Stomach (tissue), 8 donors: ENCODE measurements at regions not wholly inside any gene's neighbourhood (a gene's known extent, or its start where the extent isn't known, plus 50 kb on each side); places are given as distances from the start of the nearest gene placed in this dataset.

ENCODE experiments used
- DNase-seq, 2 donors: peaks; one replicate each; pipeline versions ENCODE4 v3.0.0 to v3.0.0-alpha.2; 2013 to 2019
- H3K27ac ChIP-seq, 5 donors: fragments of 200-600 bp in 4 of 5; sonication (generic) in 4 of 5; one replicate each; pipeline ENCODE4 v1.5.1; 2013 to 2019; ENCODE audit warnings: mild to moderate bottlenecking in 1 of 5, moderate library complexity in 1 of 5
- H3K27me3 ChIP-seq, 3 donors: fragments of 200-600 bp; sonication (generic); one replicate each; pipeline ENCODE4 v1.5.1; 2017 to 2019; ENCODE audit warnings: mixed run types in 1 of 3
- H3K36me3 ChIP-seq, 4 donors: fragments of 200-600 bp; sonication (generic); 1 replicate in 3 of 4; 2 replicates in 1 of 4; pipeline ENCODE4 v1.5.1; 2016 to 2019
- H3K4me1 ChIP-seq, 4 donors: fragments of 200-600 bp; sonication (generic); one replicate each; pipeline ENCODE4 v1.5.1; 2016 to 2019
- H3K4me3 ChIP-seq, 4 donors: fragments of 200-600 bp; sonication (generic) in 3 of 4; one replicate each; pipeline ENCODE4 v1.5.1; 2016 to 2019; ENCODE audit warnings: mild to moderate bottlenecking in 1 of 4
- H3K9me3 ChIP-seq, 4 donors: fragments of 200-600 bp; sonication (generic); one replicate each; pipeline ENCODE4 v1.5.1; 2016 to 2019
- EP300 ChIP-seq: sonication (generic); formaldehyde crosslinking; IDR thresholded peaks from one replicate; pipeline ENCODE4 v1.6.1; 2017; ENCODE audit warnings: antibody characterized with exemption
- POLR2A ChIP-seq, 4 donors: fragments of 450-650 bp; IDR thresholded peaks; one replicate each; pipeline ENCODE4 v1.6.1; 2016; ENCODE audit warnings: antibody characterized with exemption in 4 of 4, control low read depth in 2 of 4, mild to moderate bottlenecking in 1 of 4, moderate library complexity in 1 of 4
- POLR2AphosphoS5 ChIP-seq, 3 donors: sonication (generic); formaldehyde crosslinking; IDR thresholded peaks; one replicate each; pipeline ENCODE4 v1.6.1; 2016; ENCODE audit warnings: antibody characterized with exemption in 3 of 3
- WGBS, 5 donors: extraction: QIAGEN DNeasy Blood & Tissue Kit in 3 of 5; methylation state at CpG; one replicate each; pipeline versions ENCODE4 v1.1.5 to v1.1.7; 2013 to 2018; 5-methylcytosine and 5-hydroxymethylcytosine counted together
- intact Hi-C: fragments of 100-400 bp; cut with DNase I; formaldehyde crosslinking; loops from one replicate; pipeline ENCODE4 v1.15.1; 2023; ENCODE audit warnings: low total_unique reads
- TF ChIP-seq, protein P1 (sequence below), 7 experiments: fragments of 450-650 bp in 4 of 7; fragments of 200-600 bp in 3 of 7; sonication (generic) in 3 of 7; IDR thresholded peaks; one replicate each; pipeline ENCODE4 v1.5.1; 2016 to 2019; ENCODE audit warnings: antibody characterized with exemption in 7 of 7, control low read depth in 2 of 7, mild to moderate bottlenecking in 1 of 7
- donor health status: healthy with polysubstance abuse.
- donor health status: Bipolar disorder and iron deficiency.
- donor health status: healthy.

DNA sequence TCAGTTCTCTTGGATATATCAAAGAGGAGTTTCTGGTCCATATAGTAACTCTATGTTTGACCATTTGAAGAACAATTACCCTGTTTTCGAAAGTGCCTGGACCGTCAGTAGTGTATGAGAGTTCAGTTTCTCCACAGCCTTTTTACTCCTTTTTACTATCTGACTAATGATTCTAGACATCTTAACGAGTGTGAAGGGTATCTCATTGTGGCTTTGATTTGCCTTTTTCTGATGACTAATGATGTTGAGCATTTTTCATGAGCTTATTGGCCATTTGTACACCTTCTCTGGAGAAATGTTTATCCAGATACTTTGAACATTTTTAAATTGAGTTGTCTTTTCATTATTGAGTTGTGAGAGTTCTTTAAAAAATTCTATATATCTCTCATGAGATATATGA is 114.9 kb upstream of the ATXN1 start:
- H3K27me3 ChIP-seq = peaks cover 0 to 4% (median 0%) of the 10 kb centered on the region in 3 donors
- TF ChIP-seq POLR2AphosphoS5 (IDR thresholded peaks at IDR 0.05) (no peak), EP300 (no peak), POLR2A (IDR thresholded peaks at IDR 0.05) (no peak)
- TF ChIP-seq, protein P1, sequence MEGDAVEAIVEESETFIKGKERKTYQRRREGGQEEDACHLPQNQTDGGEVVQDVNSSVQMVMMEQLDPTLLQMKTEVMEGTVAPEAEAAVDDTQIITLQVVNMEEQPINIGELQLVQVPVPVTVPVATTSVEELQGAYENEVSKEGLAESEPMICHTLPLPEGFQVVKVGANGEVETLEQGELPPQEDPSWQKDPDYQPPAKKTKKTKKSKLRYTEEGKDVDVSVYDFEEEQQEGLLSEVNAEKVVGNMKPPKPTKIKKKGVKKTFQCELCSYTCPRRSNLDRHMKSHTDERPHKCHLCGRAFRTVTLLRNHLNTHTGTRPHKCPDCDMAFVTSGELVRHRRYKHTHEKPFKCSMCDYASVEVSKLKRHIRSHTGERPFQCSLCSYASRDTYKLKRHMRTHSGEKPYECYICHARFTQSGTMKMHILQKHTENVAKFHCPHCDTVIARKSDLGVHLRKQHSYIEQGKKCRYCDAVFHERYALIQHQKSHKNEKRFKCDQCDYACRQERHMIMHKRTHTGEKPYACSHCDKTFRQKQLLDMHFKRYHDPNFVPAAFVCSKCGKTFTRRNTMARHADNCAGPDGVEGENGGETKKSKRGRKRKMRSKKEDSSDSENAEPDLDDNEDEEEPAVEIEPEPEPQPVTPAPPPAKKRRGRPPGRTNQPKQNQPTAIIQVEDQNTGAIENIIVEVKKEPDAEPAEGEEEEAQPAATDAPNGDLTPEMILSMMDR (IDR thresholded peaks at IDR 0.05) = no peak
- H3K4me1 ChIP-seq = no peaks in the 10 kb centered on the region
- WGBS, 5 donors = 73 to 81% (median 80%) methylated on average over 3 of the region's 3 CpGs
- no peak overlapping the region for H3K27ac ChIP-seq
- no peak for DNase-seq
- H3K9me3 ChIP-seq = peaks cover 0 to 13% (median 11%) of the 10 kb centered on the region in 4 donors
- H3K36me3 ChIP-seq = no peaks in the 10 kb centered on the region
- intact Hi-C loops = no loop called here
- H3K4me3 ChIP-seq = no peak overlapping the region

GRCh38 chr6:16873698-16874097 is 112.4 kb upstream of the ATXN1 start:
- Histone ChIP-seq H3K36me3 (no peaks in the 10 kb centered on the region), H3K4me1 (no peaks in the 10 kb centered on the region), H3K9me3 (peaks cover 0 to 11% (median 9%) of the 10 kb centered on the region in 4 donors), H3K4me3 (no peak overlapping the region), H3K27ac (no peak overlapping the region), H3K27me3 (peaks cover 0 to 4% (median 0%) of the 10 kb centered on the region in 3 donors)
- no peak for DNase-seq
- TF ChIP-seq POLR2AphosphoS5 (IDR thresholded peaks at IDR 0.05) (no peak), EP300 (no peak), POLR2A (IDR thresholded peaks at IDR 0.05) (no peak)
- TF ChIP-seq, protein P1 (IDR thresholded peaks at IDR 0.05) = no peak
- WGBS, 5 donors = 49 to 67% (median 63%) methylated on average over 3 of the region's 3 CpGs
- intact Hi-C loops = no loop called here

DNA sequence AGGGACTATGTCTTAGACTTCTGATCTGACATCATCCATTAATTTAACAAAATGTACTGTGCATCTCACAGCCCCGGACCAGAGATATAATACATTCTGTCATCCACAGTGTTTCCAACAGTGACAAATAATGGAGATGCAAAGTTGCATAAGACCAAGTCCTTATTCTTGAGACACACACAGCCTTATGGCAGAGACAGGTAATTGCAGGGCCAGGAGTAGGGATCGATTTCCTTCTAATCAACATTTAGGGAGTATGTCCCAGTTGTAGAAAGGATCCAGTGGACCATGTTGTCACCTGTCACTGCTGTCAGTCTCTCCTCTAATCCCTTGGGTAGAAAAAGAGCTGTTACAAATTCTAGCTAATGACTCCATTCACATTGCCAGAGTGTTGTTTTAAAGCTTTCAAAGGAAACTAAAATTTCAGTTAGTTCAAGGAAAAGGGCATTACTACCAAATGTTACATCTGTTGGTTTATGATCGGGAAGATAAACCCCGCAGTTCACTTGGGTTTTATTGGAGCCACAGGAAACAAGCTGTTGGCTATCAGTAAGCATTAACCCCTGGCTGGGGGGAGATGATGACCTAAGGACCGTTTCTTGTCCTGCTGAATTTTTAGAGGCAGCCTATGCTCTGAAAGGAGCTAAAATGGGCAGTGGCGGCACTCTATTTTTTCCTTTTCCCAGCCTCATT is 111.4 kb upstream of the ATXN1 start:
- intact Hi-C loops = no loop called here

GRCh38 chr6:16871047-16871446 is 109.8 kb upstream of the ATXN1 start:
- H3K27ac ChIP-seq = no peak overlapping the region
- intact Hi-C loops = no loop called here
- H3K4me3 ChIP-seq = no peak overlapping the region
- TF ChIP-seq POLR2A (IDR thresholded peaks at IDR 0.05) = no peak
- TF ChIP-seq POLR2AphosphoS5 (IDR thresholded peaks at IDR 0.05) = no peak
- TF ChIP-seq, protein P1 (IDR thresholded peaks at IDR 0.05) = no peak
- no peak for TF ChIP-seq EP300
- H3K9me3 ChIP-seq = no peaks in the 10 kb centered on the region
- WGBS, 5 donors = 82 to 91% (median 87%) methylated on average over 5 of the region's 5 CpGs
- H3K4me1 ChIP-seq = no peaks in the 10 kb centered on the region
- peaks cover 0 to 4% (median 0%) of the 10 kb centered on the region in 3 donors for H3K27me3 ChIP-seq
- DNase-seq = no peak
- H3K36me3 ChIP-seq = no peaks in the 10 kb centered on the region

More for the DNA sequence above, 111.4 kb upstream of the ATXN1 start:
- Histone ChIP-seq H3K27ac (no peak overlapping the region), H3K36me3 (no peaks in the 10 kb centered on the region), H3K4me1 (no peaks in the 10 kb centered on the region), H3K4me3 (no peak overlapping the region), H3K27me3 (peaks cover 0 to 4% (median 0%) of the 10 kb centered on the region in 3 donors), H3K9me3 (peaks cover 0 to 4% (median under 1%) of the 10 kb centered on the region in 4 donors)
- TF ChIP-seq, protein P1 (IDR thresholded peaks at IDR 0.05) = no peak
- DNase-seq = no peak
- 42 to 45% (median 42%) methylated on average over 6 of the region's 6 CpGs for WGBS, 5 donors
